Pancreas (tissue), 10 donors: ENCODE measurements at regions not wholly inside any gene's neighbourhood (a gene's known extent, or its start where the extent isn't known, plus 50 kb on each side); places are given as distances from the start of the nearest gene placed in this dataset.
"Not testable (repeated sequence)": the region's sequence is repeated elsewhere in the genome, so short reads cannot be mapped to it uniquely, and the experiment has no call there.

Experiments used
- ATAC-seq, 4 donors: fragments of 200-7000 bp; cut with Tn5 transposase; one replicate each; pipeline versions ENCODE4 v1.8.0 to v1.9.1; 2020; ENCODE audit warnings: mild to moderate bottlenecking in 4 of 4, moderate library complexity in 4 of 4
- DNase-seq, 6 donors: peaks; one replicate each; pipeline ENCODE4 v3.0.0-alpha.2; 2020
- FAIRE-seq: peaks from 2 replicates; lab custom pipeline; 2012; peaks lifted over from hg19 to GRCh38; lab: Jason Lieb, UNC
- H3K27ac ChIP-seq, 4 donors: fragments of 200-600 bp; sonication (generic); 1 replicate in 3 of 4; 2 replicates in 1 of 4; pipeline versions ENCODE4 v1.5.0 to v1.8.0; 2020
- H3K27me3 ChIP-seq, 4 donors: fragments of 200-600 bp; one replicate each; pipeline ENCODE4 v1.8.0; 2021
- H3K36me3 ChIP-seq, 3 donors: fragments of 200-600 bp; sonication (generic) in 1 of 3; one replicate each; pipeline versions ENCODE4 v1.5.0 to v1.8.0; 2020 to 2021
- H3K4me1 ChIP-seq, 3 donors: fragments of 200-600 bp; one replicate each; pipeline ENCODE4 v1.8.0; 2021
- H3K4me3 ChIP-seq, 4 donors: fragments of 200-600 bp; sonication (generic) in 2 of 4; one replicate each; pipeline versions ENCODE4 v1.5.0 to v1.8.0; 2020 to 2021
- H3K9me3 ChIP-seq, 4 donors: fragments of 200-600 bp; one replicate each; pipeline ENCODE4 v1.8.0; 2021
- WGBS, 2 donors: extraction: QIAGEN DNeasy Blood & Tissue Kit; methylation state at CpG; one replicate each; pipeline ENCODE4 v1.1.7; 2013; 5-methylcytosine and 5-hydroxymethylcytosine counted together
- intact Hi-C, 3 donors: fragments of 100-400 bp; cut with DNase I; formaldehyde crosslinking; loops; one replicate each; pipeline versions ENCODE4 v1.11.1 to v1.14.2; 2022
- TF ChIP-seq, protein P1 (sequence below), 4 donors: fragments of 200-600 bp; sonication (generic) in 3 of 4; IDR thresholded peaks; one replicate each; pipeline versions ENCODE4 v1.5.0 to v1.8.0; 2021; ENCODE audit warnings: antibody characterized with exemption in 4 of 4
- donor health status: healthy with polysubstance abuse.
- donor health status: DM: no; HTN: no; CAD: no; lungs with moderate emphysema.
- donor health status: DM: no; HTN: no; CAD: no.
- donor health status: control.
- donor health status: control.
- donor health status: Bipolar disorder and iron deficiency.
- donor health status: DM: yes; HTN: yes; CAD: no.
- donor health status: DM: no; HTN: no; CAD: no.
- donor health status: DM: no; HTN: no; CAD: no.
- donor health status: DM: yes; HTN: yes; CAD: no.

GRCh38 chr16:61421111-61421510 lies 615.1 kb downstream of the CDH8 start:
- DNase-seq (no peak), FAIRE-seq (no peak), ATAC-seq (no peak)
- WGBS, 2 donors = 62 to 75% methylated on average over 4 of the region's 4 CpGs
- Histone ChIP-seq H3K27me3 (no peaks in the 10 kb centered on the region), H3K4me3 (no peak overlapping the region), H3K27ac (no peak overlapping the region), H3K36me3 (no peaks in the 10 kb centered on the region), H3K4me1 (no peaks in the 10 kb centered on the region), H3K9me3 (no peaks in the 10 kb centered on the region)
- TF ChIP-seq, protein P1, sequence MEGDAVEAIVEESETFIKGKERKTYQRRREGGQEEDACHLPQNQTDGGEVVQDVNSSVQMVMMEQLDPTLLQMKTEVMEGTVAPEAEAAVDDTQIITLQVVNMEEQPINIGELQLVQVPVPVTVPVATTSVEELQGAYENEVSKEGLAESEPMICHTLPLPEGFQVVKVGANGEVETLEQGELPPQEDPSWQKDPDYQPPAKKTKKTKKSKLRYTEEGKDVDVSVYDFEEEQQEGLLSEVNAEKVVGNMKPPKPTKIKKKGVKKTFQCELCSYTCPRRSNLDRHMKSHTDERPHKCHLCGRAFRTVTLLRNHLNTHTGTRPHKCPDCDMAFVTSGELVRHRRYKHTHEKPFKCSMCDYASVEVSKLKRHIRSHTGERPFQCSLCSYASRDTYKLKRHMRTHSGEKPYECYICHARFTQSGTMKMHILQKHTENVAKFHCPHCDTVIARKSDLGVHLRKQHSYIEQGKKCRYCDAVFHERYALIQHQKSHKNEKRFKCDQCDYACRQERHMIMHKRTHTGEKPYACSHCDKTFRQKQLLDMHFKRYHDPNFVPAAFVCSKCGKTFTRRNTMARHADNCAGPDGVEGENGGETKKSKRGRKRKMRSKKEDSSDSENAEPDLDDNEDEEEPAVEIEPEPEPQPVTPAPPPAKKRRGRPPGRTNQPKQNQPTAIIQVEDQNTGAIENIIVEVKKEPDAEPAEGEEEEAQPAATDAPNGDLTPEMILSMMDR (IDR thresholded peaks at IDR 0.05) = no peak
- intact Hi-C loops = no loop called here

GRCh38 chr16:61419791-61420190 lies 616.4 kb downstream of the CDH8 start:
- no peaks in the 10 kb centered on the region for H3K36me3 ChIP-seq
- no peaks in the 10 kb centered on the region for H3K4me1 ChIP-seq
- H3K27me3 ChIP-seq = no peaks in the 10 kb centered on the region
- ATAC-seq (no peak), FAIRE-seq (no peak), DNase-seq (no peak)
- no peak overlapping the region for H3K4me3 ChIP-seq
- TF ChIP-seq, protein P1 (IDR thresholded peaks at IDR 0.05) = no peak
- intact Hi-C loops = no loop called here
- 25 to 29% methylated on average over 2 of the region's 2 CpGs for WGBS, 2 donors
- no peaks in the 10 kb centered on the region for H3K9me3 ChIP-seq
- no peak overlapping the region for H3K27ac ChIP-seq

DNA sequence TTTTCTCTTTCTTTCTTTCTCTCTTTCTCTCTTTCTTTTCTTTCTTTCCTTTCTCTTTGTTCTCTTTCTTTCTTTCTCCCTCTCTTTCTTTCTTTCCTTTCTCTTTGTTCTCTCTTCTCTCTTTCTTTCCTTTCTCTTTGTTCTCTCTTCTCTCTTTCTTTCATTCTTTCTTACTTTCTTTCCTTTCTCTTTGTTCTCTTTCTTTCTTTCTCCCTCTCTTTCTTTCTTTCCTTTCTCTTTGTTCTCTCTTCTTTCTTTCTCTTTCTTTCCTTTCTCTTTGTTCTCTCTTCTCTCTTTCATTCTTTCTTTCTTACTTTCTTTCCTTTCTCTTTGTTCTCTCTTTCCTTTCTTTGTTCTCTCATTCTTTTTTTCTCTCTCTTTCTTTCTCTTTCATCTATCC lies 617.4 kb downstream of the CDH8 start:
- intact Hi-C loops, H3K9me3 ChIP-seq, FAIRE-seq: not testable (repeated sequence)

DNA sequence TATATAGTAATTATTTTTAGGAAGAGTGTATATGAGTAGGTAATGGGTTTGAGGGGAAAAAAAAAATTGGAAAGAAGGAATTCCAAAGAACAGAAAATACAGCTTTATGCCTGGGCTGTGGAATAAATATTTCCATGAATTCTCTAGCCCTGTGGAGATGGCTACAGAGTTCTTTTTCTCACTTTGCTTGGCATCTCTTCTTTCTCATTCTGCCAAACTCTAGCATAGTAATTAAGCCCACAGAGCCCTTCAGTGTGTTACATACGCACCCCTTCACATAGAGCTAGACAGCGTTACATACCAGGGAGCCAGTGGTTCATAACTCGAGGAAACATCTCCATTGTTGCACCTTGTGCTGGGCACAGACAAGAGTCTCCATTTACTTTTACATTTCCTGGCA lies 621.1 kb downstream of the CDH8 start:
- no peak overlapping the region for H3K27ac ChIP-seq
- no peak for DNase-seq
- FAIRE-seq = no peak
- WGBS, 2 donors = 51 to 63% methylated on average over 3 of the region's 3 CpGs
- H3K27me3 ChIP-seq = no peaks in the 10 kb centered on the region
- no peak overlapping the region for H3K4me3 ChIP-seq
- H3K9me3 ChIP-seq = no peaks in the 10 kb centered on the region
- intact Hi-C loops = no loop called here
- ATAC-seq = no peak
- no peaks in the 10 kb centered on the region for H3K4me1 ChIP-seq
- H3K36me3 ChIP-seq = no peaks in the 10 kb centered on the region
- TF ChIP-seq, protein P1 (IDR thresholded peaks at IDR 0.05) = no peak

More for the DNA sequence above, 617.4 kb downstream of the CDH8 start:
- not testable (repeated sequence) for H3K4me1 ChIP-seq, DNase-seq, H3K27me3 ChIP-seq, H3K4me3 ChIP-seq, H3K27ac ChIP-seq, ATAC-seq, H3K36me3 ChIP-seq

DNA sequence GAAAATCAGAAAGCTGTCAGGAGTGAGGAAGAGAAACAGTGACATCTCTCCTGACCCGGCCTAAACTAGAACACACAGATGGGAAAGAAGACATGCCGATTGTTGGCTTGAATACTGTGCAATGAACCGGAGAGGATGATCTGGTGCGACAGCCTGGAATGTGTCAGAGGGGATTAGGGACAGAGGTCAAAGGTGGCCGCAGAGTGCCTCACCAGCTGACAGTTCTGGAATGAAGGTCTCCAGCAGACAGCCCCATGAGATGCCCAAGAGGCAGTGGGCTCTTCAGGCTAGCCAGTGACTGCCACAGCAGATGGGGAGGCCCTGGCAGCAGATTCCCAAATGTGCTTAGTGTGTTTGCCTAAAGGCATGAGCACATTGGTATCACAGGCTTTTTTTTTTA lies 623.2 kb downstream of the CDH8 start:
- ATAC-seq (no peak), FAIRE-seq (no peak), DNase-seq (peak in 1 of 6 donors; percentile 37)
- TF ChIP-seq, protein P1 (IDR thresholded peaks at IDR 0.05) = no peak
- Histone ChIP-seq H3K9me3 (no peaks in the 10 kb centered on the region), H3K36me3 (no peaks in the 10 kb centered on the region), H3K4me1 (no peaks in the 10 kb centered on the region), H3K27ac (no peak overlapping the region), H3K27me3 (no peaks in the 10 kb centered on the region), H3K4me3 (no peak overlapping the region)
- intact Hi-C loops = no loop called here
- WGBS, 2 donors = 18 to 22% methylated on average over 5 of the region's 5 CpGs

DNA sequence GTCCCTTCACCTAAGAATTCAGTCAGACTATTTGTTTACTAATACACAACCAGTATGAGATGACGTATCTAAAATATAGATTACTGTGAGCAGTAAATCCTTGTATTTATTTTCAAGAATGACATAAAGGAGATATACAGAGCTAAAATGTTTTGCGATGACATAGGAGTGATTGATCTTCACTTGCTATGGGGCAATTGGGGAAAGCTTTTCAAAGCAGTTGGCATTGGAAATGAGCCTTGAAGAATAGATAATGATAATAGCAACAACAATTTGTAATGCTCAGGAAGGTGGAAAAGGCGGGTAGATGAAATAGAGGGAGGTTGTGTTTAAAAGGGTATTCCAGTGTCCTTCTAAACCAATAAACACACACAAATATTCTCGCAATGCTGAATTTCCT lies 623.7 kb downstream of the CDH8 start:
- no peak for DNase-seq
- intact Hi-C loops = no loop called here
- Histone ChIP-seq H3K9me3 (no peaks in the 10 kb centered on the region), H3K4me1 (no peaks in the 10 kb centered on the region), H3K27me3 (no peaks in the 10 kb centered on the region), H3K36me3 (no peaks in the 10 kb centered on the region), H3K4me3 (no peak overlapping the region), H3K27ac (no peak overlapping the region)
- 52 to 60% methylated on average over 4 of the region's 4 CpGs for WGBS, 2 donors
- TF ChIP-seq, protein P1 (IDR thresholded peaks at IDR 0.05) = no peak
- ATAC-seq = no peak
- no peak for FAIRE-seq
